RCC 7860 (cell line): ENCODE measurements at regions not wholly inside any gene's neighbourhood (a gene's known extent, or its start where the extent isn't known, plus 50 kb on each side); places are given as distances from the start of the nearest gene placed in this dataset.

Experiments used
- DNase-seq: peaks from one replicate; pipeline ENCODE4 v3.0.0-alpha.2; 2015; ENCODE audit warnings: low spot score
- FAIRE-seq: peaks from 2 replicates; lab custom pipeline; 2012; peaks lifted over from hg19 to GRCh38; lab: Jason Lieb, UNC

- FAIRE-seq, result no peak
- DNase-seq, result no peak
Observed at GRCh38 chr2:122988395-122989221, 1036.5 kb upstream of the CNTNAP5 start.

- FAIRE-seq (no peak), DNase-seq (no peak)
Observed at GRCh38 chr2:122993592-122993991, 1031.5 kb upstream of the CNTNAP5 start.

GRCh38 chr2:122999258-122999657, 1025.8 kb upstream of the CNTNAP5 start:
- no peak for FAIRE-seq
- DNase-seq, result no peak

GRCh38 chr2:122999821-123000220, 1025.3 kb upstream of the CNTNAP5 start:
- FAIRE-seq, result no peak

GRCh38 chr2:123002660-123003248, 1022.3 kb upstream of the CNTNAP5 start:
- no peak for FAIRE-seq

More at GRCh38 chr2:122999821-123000220, 1025.3 kb upstream of the CNTNAP5 start:
- DNase-seq, result no peak

GRCh38 chr2:123015186-123015585, 1009.9 kb upstream of the CNTNAP5 start:
- no peak for FAIRE-seq
- no peak for DNase-seq

More at GRCh38 chr2:123002660-123003248, 1022.3 kb upstream of the CNTNAP5 start:
- no peak for DNase-seq

- FAIRE-seq, result no peak
- no peak for DNase-seq
Observed at GRCh38 chr2:123035541-123035940, 989.5 kb upstream of the CNTNAP5 start.

- FAIRE-seq (no peak), DNase-seq (no peak)
Observed at GRCh38 chr2:123036300-123036699, 988.8 kb upstream of the CNTNAP5 start.

GRCh38 chr2:123040506-123040905, 984.6 kb upstream of the CNTNAP5 start:
- FAIRE-seq, result no peak

GRCh38 chr2:123043458-123043857, 981.6 kb upstream of the CNTNAP5 start:
- FAIRE-seq, result no peak
- no peak for DNase-seq

More at GRCh38 chr2:123040506-123040905, 984.6 kb upstream of the CNTNAP5 start:
- no peak for DNase-seq

GRCh38 chr2:123045713-123046112, 979.4 kb upstream of the CNTNAP5 start:
- FAIRE-seq (no peak), DNase-seq (no peak)

GRCh38 chr2:123047186-123047585, 977.9 kb upstream of the CNTNAP5 start:
- no peak for FAIRE-seq
- DNase-seq, result no peak

GRCh38 chr2:123051136-123051535, 974.0 kb upstream of the CNTNAP5 start:
- FAIRE-seq (no peak), DNase-seq (no peak)

- DNase-seq, result no peak
- FAIRE-seq, result no peak
Observed at GRCh38 chr2:123061534-123061933, 963.6 kb upstream of the CNTNAP5 start.

GRCh38 chr2:123073371-123073770, 951.7 kb upstream of the CNTNAP5 start:
- no peak for FAIRE-seq

GRCh38 chr2:123073956-123074355, 951.1 kb upstream of the CNTNAP5 start:
- no peak for FAIRE-seq
- no peak for DNase-seq

More at GRCh38 chr2:123073371-123073770, 951.7 kb upstream of the CNTNAP5 start:
- DNase-seq, result no peak

GRCh38 chr2:123077101-123077500, 948.0 kb upstream of the CNTNAP5 start:
- FAIRE-seq (no peak), DNase-seq (no peak)

- FAIRE-seq (no peak), DNase-seq (no peak)
Observed at GRCh38 chr2:123080331-123080730, 944.8 kb upstream of the CNTNAP5 start.

- DNase-seq (no peak), FAIRE-seq (no peak)
Observed at GRCh38 chr2:123085484-123085883, 939.6 kb upstream of the CNTNAP5 start.

- no peak for DNase-seq
- FAIRE-seq, result no peak
Observed at GRCh38 chr2:123086613-123087385, 938.3 kb upstream of the CNTNAP5 start.

- FAIRE-seq (no peak), DNase-seq (no peak)
Observed at GRCh38 chr2:123091471-123091870, 933.6 kb upstream of the CNTNAP5 start.
